Left cardiac atrium (tissue), 4 donors: ENCODE measurements at regions not wholly inside any gene's neighbourhood (a gene's known extent, or its start where the extent isn't known, plus 50 kb on each side); places are given as distances from the start of the nearest gene placed in this dataset.
"Not testable (repeated sequence)": the region's sequence is repeated elsewhere in the genome, so short reads cannot be mapped to it uniquely, and the experiment has no call there.

ENCODE experiments used
- ATAC-seq, 2 donors: fragments of 200-7000 bp; cut with Tn5 transposase; one replicate each; pipeline ENCODE4 v1.9.1; 2020; ENCODE audit warnings: mild to moderate bottlenecking in 2 of 2, moderate library complexity in 2 of 2
- DNase-seq: peaks from one replicate; pipeline ENCODE4 v3.0.0-alpha.2; 2020
- intact Hi-C, 2 donors: fragments of 100-400 bp; cut with DNase I; formaldehyde crosslinking; loops; one replicate each; pipeline versions ENCODE4 v1.14.1 to v1.15.1; 2022 to 2023
- donor health status: DM: no; HTN: yes; CAD: no.
- donor health status: DM: no; HTN: yes; CAD: no; lungs with severe emphysema.
- donor health status: DM: yes; HTN: yes; CAD: no.
- donor health status: Dilated cardiomyopathy.

DNA sequence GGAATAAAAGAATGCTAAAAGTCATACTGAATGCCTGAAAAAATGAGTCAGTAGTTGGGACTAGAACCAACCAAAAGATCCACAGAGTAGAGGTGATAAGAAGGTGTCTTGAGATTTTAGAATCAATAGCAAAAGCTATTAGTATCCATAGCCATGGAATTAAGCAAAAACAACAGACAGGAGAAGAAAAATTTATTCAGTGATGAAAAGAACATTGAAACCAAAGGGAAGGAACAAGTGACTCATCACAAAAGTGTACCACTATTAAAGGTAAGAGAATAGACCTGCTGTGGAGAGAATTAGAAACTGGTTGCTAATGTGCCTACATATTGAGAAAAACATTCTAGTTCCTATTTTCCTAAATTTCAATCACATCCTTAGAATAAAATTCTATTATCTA, 182.0 kb upstream of the NEIL3 start:
- intact Hi-C loops: no loop called here
- DNase-seq: no peak
- ATAC-seq: no peak

DNA sequence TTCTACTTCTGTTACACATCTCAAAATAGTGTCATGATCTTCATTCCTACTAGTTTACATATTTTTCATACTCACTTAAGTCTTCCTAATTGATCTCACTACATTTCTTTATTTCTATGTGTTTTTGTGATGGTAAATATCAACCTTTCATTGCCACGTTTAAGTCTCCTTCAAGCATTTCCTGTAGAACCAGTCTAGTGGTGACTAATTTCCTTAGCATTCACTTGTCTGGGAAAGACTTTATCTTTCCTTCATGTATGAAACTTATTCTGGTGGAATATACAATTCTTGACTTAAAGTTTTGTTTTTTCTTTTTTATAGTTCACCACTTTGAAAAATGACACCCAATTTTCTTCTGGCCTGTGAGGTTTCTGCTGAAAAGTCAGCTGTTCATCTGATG, 181.4 kb upstream of the NEIL3 start:
- intact Hi-C loops: no loop called here
- no peak for ATAC-seq
- DNase-seq: no peak

DNA sequence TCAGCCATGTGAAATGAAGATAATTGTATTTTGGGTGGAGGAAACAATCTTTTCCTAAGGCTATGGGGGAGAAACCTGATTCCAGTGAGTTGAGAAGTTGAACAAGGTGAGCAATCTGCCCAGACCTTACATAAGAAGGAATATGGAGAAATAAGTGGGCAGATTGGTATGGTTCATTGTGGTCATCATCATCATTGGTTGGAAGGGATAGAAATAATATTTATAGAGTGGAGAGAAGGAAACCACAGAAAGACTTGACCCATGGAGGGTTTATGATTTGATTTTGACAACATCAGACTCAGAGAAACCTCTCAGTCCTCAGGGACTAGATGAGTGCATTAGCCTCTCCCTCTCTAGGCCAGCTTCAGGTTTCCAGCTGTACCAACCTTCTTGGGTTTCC, 177.9 kb upstream of the NEIL3 start:
- DNase-seq (no peak), ATAC-seq (no peak)
- intact Hi-C loops: no loop called here

DNA sequence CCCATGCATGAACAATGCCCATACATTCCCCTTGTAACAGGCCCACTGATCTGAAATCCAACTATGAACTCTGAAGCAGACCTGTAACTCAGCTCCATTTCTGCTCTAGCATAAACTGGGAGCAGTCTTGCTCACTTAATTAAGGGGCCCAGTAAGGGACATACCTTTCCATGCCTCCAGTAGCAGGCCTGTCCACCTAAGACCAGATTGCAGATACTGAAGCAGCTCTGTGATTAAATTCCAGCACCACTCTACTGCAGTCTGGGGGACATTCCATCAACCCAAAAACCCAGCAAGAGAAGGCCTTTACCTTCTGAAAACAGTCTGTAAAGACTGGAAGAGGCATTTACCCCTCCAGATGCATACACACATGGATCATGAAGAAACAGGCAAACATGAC, 162.0 kb upstream of the NEIL3 start:
- ATAC-seq: no peak
- intact Hi-C loops: no loop called here
- DNase-seq: no peak

DNA sequence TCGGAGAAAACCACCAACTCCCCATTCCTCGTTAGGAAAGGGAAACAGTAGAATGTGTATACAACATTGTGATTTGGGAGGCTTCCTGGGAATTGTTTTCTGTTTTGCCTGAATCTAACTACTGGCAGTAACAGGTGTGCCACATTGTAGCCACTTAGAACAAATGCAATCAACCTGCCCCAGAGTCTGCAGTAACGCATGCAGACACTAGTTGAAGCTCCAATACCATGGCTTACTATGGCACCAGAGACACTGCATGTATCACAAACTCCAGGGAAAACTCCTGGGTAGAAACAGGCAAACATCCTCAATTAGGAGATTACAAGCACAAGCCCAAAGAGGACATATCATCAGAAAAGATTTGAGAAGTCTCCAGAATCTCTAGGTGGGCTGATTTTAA, 154.2 kb upstream of the NEIL3 start:
- intact Hi-C loops: no loop called here
- ATAC-seq (no peak), DNase-seq (no peak)

DNA sequence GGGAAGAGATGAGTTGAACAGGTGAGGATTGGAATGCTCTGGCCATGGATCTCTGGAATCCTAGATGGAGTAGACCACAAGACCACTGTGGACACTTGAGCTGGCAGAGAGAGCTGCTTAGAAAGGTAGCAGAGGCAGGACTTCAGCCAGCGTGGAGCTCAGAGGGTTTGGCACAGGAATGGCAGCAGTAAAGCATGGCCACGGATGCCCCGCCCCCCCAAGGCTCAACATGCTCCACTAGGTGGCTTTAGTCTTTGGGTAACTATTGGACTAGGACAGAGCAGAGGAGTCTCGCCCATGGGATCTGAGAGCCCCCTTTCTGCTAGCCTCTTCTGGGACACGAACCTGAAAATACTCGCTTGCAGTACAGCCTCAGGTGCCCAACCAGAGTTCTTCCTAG, 150.1 kb upstream of the NEIL3 start:
- ATAC-seq: no peak
- no peak for DNase-seq
- intact Hi-C loops: no loop called here

DNA sequence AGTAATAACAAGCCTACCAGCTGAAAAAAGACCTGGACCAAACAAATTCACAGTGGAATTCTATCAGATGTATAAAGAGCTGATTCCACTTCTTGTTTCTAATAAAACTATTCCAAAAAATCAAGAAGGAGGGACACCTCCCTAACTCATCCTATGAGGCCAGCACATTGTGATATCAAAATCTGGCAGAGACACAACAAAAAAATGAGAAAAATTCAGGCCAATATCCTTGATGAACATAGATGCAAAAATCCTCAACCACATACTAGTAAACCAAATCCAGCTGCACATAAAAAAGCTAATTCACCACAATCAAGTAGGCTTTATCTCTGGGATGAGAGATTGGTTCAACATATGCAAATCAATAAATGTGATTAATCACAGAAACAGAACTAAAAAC, 147.9 kb upstream of the NEIL3 start:
- no peak for DNase-seq
- no peak for ATAC-seq
- intact Hi-C loops: no loop called here

DNA sequence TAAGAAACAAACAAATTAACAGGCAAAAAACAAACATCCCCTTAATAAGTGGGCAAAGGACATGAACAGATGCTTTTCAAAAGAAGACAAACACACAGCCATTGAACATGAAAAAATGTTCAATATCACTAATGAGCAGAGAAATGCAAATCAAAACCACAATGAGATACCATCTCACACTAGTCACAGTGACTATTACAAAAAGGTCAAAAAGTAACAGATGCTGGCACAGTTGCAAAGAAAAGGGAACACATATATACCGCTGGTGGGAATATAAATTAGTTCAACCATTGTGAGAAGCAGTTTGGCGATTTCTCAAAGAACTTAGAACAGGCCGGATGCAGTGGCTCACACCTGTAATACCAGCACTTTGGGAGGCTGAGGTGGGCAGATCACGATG, 146.1 kb upstream of the NEIL3 start:
- no peak for ATAC-seq
- intact Hi-C loops: no loop called here
- DNase-seq: no peak

DNA sequence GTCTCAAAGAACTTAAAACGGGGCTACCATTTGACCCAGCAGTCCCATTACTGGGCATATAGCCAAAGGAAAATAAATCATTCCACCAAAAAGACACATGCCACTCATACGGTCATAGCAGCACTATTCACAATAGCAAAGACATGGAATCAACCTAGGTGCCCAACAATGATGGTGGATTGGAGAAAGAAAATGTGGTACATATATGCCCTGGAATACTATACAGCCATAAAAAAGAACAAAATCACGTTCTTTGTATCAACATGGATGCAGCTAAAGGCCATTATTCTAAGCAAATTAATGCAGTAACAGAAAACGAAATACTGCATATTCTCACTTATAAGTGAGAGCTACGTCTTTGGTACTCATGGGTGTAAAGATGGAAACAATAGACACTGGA, 138.1 kb upstream of the NEIL3 start:
- intact Hi-C loops: no loop called here
- ATAC-seq (no peak), DNase-seq (no peak)

DNA sequence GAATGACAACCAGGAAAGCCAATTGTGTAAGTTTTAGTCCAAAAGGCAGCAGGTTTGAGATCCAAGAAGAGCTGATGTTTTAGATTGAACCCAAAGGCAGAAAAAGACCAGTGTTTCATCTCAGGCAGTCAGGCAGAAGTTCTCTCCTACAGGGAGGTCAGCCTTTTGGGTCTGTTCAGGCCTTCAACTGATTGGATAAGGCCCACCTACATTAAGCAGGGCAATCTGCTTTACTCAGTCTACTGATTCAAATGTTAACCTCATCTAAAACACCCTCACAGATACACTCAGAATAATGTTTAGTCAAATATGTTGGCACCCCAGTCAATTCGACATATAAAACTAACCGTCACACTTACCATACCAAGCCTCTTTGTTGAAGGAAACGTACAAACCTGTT, 134.2 kb upstream of the NEIL3 start:
- intact Hi-C loops: no loop called here
- DNase-seq (no peak), ATAC-seq (no peak)

DNA sequence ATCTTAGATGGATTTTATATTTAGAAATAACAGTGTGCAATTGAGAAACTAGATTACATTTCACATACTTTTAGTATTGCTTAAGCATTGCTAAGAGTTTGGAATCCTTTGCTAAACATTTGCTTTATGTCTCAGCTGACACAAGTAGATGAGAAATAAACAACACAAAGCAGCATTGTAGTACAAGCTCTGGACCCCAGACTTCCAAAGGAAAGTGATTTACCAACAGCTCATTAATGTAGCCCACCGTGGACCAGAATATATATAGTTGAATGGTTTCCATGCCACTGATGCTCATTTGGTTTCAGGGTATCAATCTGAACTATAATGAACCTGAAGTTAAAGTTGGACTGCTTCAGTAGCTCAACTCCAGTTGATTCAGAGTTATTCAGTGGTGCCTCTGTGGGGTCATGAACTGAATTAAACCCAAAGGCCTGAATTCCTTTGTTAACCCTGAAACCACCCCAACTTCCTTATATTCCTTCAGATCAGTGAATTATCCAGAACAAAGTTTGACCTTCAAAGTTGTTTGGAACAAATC, 132.1 kb upstream of the NEIL3 start:
- intact Hi-C loops: no loop called here
- DNase-seq (no peak), ATAC-seq (no peak)

DNA sequence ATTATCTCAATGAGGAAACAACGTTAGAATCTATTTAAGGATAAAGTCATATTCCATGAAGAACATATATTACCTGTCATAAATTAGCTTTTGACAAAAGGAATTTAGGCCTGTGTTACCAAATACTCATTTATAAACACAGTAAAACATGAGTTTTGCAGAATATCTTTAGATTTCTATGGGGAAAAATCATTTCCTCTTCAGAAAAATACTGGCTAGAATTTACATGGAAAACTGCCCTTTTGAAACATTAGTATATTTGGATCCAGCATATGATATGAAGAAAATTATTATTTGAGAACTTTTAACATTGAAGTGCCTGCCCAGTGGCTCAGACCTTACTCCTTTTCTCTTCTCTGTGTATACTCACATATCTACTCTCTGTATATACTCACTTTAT, 131.4 kb upstream of the NEIL3 start:
- intact Hi-C loops: no loop called here

DNA sequence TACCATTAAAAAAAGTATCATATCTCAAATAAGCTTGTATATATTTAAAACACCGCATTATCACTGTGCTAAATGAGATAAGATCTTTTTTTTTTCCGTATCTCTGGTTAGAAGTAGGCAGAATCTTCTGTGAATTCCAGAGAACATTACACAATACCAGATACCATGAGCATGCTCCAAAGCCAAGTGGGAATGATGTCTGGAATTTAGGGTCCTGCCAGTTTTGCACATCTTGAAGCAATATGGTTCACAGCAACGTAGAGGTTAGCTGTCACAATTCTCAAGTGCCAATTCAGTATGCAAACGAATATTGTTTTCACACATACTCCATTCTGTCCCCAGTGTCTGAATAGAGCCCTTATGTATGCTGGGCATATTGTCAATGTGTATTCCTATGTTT, 127.5 kb upstream of the NEIL3 start:
- DNase-seq (no peak), ATAC-seq (no peak)
- intact Hi-C loops: no loop called here

More for the DNA sequence above, 131.4 kb upstream of the NEIL3 start:
- DNase-seq: no peak
- no peak for ATAC-seq

DNA sequence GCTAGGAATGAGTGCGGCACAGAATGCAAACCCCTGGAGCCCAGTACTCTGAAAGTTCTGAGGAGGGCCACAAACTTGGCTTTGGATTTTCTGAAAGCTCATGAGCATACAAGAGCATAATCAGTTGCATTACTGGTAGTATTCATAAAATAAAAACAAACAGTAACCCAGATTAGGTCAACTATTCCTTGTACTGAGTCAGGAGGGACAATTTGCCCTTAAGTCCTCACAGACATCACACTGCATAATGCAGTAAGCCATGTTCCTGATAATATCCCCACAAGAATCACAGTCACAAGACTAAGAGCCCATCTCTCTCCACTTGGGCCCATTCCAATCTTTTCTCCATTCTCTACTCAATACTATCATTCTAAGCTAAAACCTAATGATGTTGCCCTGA, 126.9 kb upstream of the NEIL3 start:
- ATAC-seq (no peak), DNase-seq (no peak)
- intact Hi-C loops: no loop called here

DNA sequence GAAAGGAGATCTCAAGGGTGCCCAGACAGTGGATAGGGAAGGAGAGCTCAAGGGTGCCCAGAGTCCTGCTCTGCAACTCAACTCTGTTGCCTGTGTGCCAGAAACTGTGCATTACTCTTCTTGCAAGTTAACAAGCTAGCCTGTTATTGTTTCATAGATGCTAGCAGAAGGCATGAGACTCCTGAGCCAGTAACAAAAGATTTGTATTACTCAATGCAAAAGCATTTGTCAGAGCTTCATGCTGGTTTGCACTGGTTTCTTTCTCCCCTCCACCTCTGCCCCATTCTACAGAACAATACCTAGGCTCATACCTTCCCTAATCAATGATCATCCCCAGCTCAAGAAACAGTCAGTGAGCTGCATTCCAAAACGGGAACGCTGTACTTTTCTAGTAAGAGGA, 124.5 kb upstream of the NEIL3 start:
- DNase-seq (no peak), ATAC-seq (no peak)
- intact Hi-C loops: no loop called here

DNA sequence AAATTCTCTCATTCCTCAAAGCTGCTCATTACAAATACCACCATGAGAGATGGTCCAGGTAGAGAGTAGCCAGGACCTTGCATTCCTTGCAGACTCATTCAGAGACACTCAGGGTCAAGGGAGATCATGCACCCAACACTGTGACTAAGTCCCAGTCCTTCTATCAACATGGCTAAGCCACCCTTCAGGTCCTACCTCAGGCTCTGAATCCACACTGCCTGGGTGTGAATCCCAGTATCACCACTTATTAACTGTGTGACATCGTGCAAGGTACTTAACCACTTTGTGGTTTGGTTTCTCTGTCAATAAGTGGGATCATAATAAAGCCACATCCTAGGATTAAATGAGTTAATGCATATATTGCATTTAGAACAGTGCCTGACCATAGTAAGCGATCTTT, 124.1 kb upstream of the NEIL3 start:
- intact Hi-C loops: no loop called here
- no peak for DNase-seq
- no peak for ATAC-seq

DNA sequence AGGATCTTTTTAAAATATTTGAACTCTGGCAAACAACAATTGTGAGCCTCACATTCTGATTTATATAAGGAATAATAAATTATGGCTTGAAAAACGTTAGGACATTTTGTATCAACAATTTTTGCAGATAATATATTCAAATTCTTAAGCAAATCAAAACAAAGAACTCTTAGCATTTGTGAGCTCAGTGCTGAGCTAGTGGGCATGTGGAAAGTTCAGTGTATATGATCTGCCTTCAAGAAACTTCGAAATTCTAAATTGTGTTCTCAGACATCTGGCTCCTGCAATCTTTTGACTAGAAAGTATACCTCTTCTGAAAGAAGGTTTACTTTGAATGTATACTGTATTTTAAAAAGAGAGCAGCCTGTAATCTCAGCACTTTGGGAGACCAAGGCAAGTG, 122.3 kb upstream of the NEIL3 start:
- DNase-seq: no peak
- intact Hi-C loops: no loop called here
- ATAC-seq: no peak

DNA sequence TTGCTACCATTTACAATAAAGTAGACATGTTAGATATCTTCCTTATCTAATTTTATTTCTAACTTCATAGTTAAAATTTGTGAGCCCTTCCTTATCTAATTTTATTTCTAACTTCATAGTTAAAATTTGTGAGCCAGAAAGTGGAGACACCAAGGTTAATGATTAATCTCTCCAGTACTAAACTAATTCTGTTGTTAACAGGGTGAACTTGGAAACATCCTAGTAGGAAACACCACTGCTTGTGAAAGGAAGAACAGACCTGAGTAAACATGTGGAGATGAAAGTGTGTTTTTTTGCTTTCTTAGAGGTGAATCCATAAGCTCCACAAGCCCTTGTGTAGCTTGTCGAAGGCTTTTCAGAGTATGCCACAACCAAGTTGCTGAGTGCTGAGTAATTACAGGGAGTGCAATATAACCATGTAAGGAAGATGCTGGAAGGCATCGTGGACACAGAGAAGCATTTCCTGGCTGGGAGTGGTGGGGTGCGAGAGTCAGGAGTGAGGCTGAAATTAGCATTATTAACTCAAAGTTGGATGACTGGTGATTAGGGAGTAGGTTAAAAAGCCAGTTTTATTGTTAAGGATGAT, 118.6 kb upstream of the NEIL3 start:
- no peak for ATAC-seq
- intact Hi-C loops: no loop called here
- DNase-seq: no peak

DNA sequence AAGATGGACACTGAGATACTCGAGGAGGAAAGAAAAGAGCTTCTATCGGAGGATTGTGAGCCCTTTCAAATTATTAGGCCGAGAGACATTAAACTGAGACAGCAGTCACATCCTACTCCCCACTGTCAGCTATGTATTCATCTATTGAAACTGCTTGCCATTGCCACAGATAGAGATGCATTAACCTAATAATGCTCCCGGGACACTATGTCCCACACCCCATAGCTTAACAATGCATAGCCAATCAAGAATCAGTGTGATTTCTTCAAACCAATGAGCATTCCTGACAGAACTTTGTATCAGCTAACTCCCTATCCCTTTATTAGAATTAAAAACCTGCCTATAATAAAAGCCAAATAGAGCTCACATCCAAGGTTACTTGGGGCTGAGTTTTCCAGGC, 118.1 kb upstream of the NEIL3 start:
- intact Hi-C loops: no loop called here
- no peak for DNase-seq
- ATAC-seq: no peak

DNA sequence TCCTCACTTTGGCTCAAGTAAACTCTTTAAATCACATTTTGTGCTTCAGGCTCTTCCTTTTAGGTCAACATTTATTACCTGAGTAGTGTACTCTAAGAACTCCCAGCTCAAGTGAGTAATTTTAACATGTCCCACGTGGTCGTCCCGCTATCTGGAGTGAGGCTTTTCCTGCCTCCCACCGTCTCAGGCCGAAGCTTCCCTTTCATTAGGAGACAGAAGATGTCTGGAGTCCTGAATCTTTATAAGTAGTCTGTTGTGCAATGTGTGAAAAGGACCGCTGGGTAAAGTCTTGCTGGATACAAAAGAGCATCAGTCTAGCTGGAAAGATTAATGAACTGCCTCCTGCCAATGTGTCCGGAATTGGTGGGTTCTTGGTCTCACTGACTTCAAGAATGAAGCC, 117.7 kb upstream of the NEIL3 start:
- no peak for ATAC-seq
- intact Hi-C loops: no loop called here
- no peak for DNase-seq

DNA sequence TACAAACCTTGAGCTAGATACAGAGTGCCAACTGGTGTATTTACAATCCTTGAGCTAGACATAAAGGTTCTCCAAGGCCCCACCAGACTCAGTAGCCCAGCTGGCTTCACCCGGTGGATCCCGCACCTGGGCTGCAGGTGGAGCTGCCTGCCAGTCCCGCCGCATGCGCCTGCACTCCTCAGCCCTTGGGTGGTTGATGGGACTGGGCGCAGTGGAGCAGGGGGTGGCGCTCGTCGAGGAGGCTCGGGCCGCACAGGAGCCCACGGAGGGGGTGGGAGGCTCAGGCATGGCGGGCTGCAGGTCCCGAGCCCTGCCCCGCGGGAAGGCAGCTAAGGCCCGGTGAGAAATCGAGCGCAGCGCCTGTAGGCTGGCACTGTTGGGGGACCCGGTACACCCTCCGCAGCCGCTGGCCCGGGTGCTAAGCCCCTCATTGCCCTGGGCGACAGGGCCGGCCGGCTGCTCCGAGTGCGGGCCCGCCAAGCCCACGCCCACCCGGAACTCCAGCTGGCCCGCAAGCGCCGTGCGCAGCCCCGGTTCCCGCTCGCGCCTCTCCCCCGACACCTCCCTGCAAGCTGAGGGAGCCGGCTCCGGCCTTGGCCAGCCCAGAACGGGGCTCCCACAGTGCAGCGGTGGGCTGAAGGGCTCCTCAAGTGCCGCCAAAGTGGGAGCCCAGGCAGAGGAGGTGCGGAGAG, 116.5 kb upstream of the NEIL3 start:
- intact Hi-C loops, DNase-seq, ATAC-seq: not testable (repeated sequence)
